ENCODE measurements at regions not wholly inside any gene's neighbourhood (a gene's known extent, or its start where the extent isn't known, plus 50 kb on each side); places are given as distances from the start of the nearest gene placed in this dataset.
A peak's percentile ranks its signal among the peaks of the same experiment; 100 is the strongest.

GRCh38 chr9:96023486-96023885 is 148.0 kb downstream of the ERCC6L2 start:
- TF ChIP-seq EP300 (IDR thresholded peaks at IDR 0.05) (no peak), POLR2A (IDR thresholded peaks at IDR 0.05) (no peak)
- WGBS, 2 donors = 67 to 72% methylated on average over 5 of the region's 5 CpGs
- peaks cover 0 to 31% of the 10 kb centered on the region in 2 donors for H3K27me3 ChIP-seq

GRCh38 chr9:96022445-96023051 is 147.1 kb downstream of the ERCC6L2 start:
- Histone ChIP-seq H3K4me1 (peaks cover 0 to 42% (median 16%) of the 10 kb centered on the region in 4 donors), H3K9me3 (no peaks in the 10 kb centered on the region), H3K27ac (peak overlapping the region in 3 of 4 donors; percentile 84 to 90 (median 86)), H3K4me3 (peak overlapping the region; percentile 43 to 70 (median 60)), H3K27me3 (peaks cover 0 to 29% of the 10 kb centered on the region in 2 donors), H3K36me3 (peaks cover 0 to under 1% (median 0%) of the 10 kb centered on the region in 3 donors)
- peak in 1 of 2 donors; percentile 47 for DNase-seq (ENCODE audit: low spot score in 2 of 2)
- no peak for TF ChIP-seq CTCF (IDR thresholded peaks at IDR 0.05)
- peak in 1 of 2 donors; percentile 6 for TF ChIP-seq POLR2A (IDR thresholded peaks at IDR 0.05)
- TF ChIP-seq EP300 (IDR thresholded peaks at IDR 0.05) = no peak
- 19 to 22% methylated on average over 15 to 26 of the region's 26 CpGs for WGBS, 2 donors

More at GRCh38 chr9:96023486-96023885, 148.0 kb downstream of the ERCC6L2 start:
- H3K27ac ChIP-seq = peak overlapping the region in 1 of 4 donors; percentile 58
- no peaks in the 10 kb centered on the region for H3K36me3 ChIP-seq
- DNase-seq (ENCODE audit: low spot score in 2 of 2) = no peak
- H3K4me1 ChIP-seq = peaks cover 0 to 51% (median 22%) of the 10 kb centered on the region in 4 donors
- no peaks in the 10 kb centered on the region for H3K9me3 ChIP-seq
- no peak overlapping the region for H3K4me3 ChIP-seq

- H3K36me3 ChIP-seq = peaks cover 0 to 8% (median 0%) of the 10 kb centered on the region in 3 donors
- TF ChIP-seq POLR2A (IDR thresholded peaks at IDR 0.05) (no peak), CTCF (IDR thresholded peaks at IDR 0.05) (no peak), EP300 (IDR thresholded peaks at IDR 0.05) (no peak)
- WGBS, 2 donors = 1 to 4% methylated on average over 35 to 56 of the region's 75 CpGs
- no peaks in the 10 kb centered on the region for H3K9me3 ChIP-seq
- peaks cover 0 to 23% of the 10 kb centered on the region in 2 donors for H3K27me3 ChIP-seq
- DNase-seq (ENCODE audit: low spot score in 2 of 2) = no peak
- H3K27ac ChIP-seq = peak overlapping the region; percentile 75 to 90 (median 85)
- H3K4me1 ChIP-seq = peaks cover 0 to 35% (median 12%) of the 10 kb centered on the region in 4 donors
- H3K4me3 ChIP-seq = peak overlapping the region; percentile 43 to 70 (median 60)
Observed at GRCh38 chr9:96021551-96022444, 146.3 kb downstream of the ERCC6L2 start.

- H3K4me1 ChIP-seq = peaks cover 0 to 30% (median 12%) of the 10 kb centered on the region in 4 donors
- H3K9me3 ChIP-seq = no peaks in the 10 kb centered on the region
- peaks cover 0 to 10% (median 0%) of the 10 kb centered on the region in 3 donors for H3K36me3 ChIP-seq
- peak in 1 of 2 donors; percentile 36 for DNase-seq (ENCODE audit: low spot score in 2 of 2)
- WGBS, 2 donors = 0 to 2% methylated on average over 16 to 62 of the region's 73 CpGs
- peak overlapping the region; percentile 75 to 90 (median 85) for H3K27ac ChIP-seq
- peak overlapping the region; percentile 43 to 70 (median 60) for H3K4me3 ChIP-seq
- peak in 1 of 2 donors; percentile 29 for TF ChIP-seq POLR2A (IDR thresholded peaks at IDR 0.05)
- peak in 1 of 2 donors; percentile 33 for TF ChIP-seq EP300 (IDR thresholded peaks at IDR 0.05)
- no peak for TF ChIP-seq CTCF (IDR thresholded peaks at IDR 0.05)
- peaks cover 0 to 16% of the 10 kb centered on the region in 2 donors for H3K27me3 ChIP-seq
Observed at GRCh38 chr9:96020792-96021550, 145.5 kb downstream of the ERCC6L2 start.

- no peak for DNase-seq (ENCODE audit: low spot score in 2 of 2)
- no peak for TF ChIP-seq EP300 (IDR thresholded peaks at IDR 0.05)
- TF ChIP-seq CTCF (IDR thresholded peaks at IDR 0.05) = no peak
- TF ChIP-seq POLR2A (IDR thresholded peaks at IDR 0.05) = no peak
- 40 to 49% methylated on average over 13 of the region's 13 CpGs for WGBS, 2 donors
Observed at GRCh38 chr9:96020300-96020791, 144.9 kb downstream of the ERCC6L2 start.

More at GRCh38 chr9:96020300-96020791, 144.9 kb downstream of the ERCC6L2 start:
- Histone ChIP-seq H3K27me3 (peaks cover 0 to 15% of the 10 kb centered on the region in 2 donors), H3K9me3 (no peaks in the 10 kb centered on the region), H3K36me3 (peaks cover 0 to 10% (median 0%) of the 10 kb centered on the region in 3 donors), H3K4me3 (peak overlapping the region; percentile 43 to 70 (median 60)), H3K27ac (peak overlapping the region; percentile 75 to 90 (median 85)), H3K4me1 (peaks cover 0 to 30% (median 12%) of the 10 kb centered on the region in 4 donors)

Measured in tibial nerve (tissue), 4 donors.